ENCODE measurements at regions not wholly inside any gene's neighbourhood (a gene's known extent, or its start where the extent isn't known, plus 50 kb on each side); places are given as distances from the start of the nearest gene placed in this dataset.
"Not testable (repeated sequence)": the region's sequence is repeated elsewhere in the genome, so short reads cannot be mapped to it uniquely, and the experiment has no call there.

DNA sequence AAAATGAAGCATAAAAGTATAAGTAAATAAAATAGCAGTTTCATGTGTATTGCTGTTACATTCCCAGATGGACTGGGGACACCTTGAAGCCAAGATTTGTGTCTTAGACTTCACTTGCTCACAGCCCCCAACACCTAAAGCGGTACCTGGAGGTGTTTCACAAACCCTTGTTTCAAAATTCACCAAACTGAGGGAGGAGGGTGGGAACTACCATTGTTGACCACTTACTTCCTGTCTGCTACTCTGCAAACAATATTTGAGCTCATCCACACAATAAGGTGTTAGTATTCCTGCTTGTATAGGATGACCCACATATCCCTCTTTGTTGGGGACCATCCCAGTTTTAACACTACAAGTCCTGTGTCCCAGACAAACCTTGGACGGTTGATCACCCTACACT lies 115.9 kb upstream of the SYT6 start:
- DNase-seq = no peak

GRCh38 chr1:114263343-114263742 lies 109.7 kb upstream of the SYT6 start:
- DNase-seq = no peak

GRCh38 chr1:114262337-114262736 lies 108.7 kb upstream of the SYT6 start:
- DNase-seq = no peak

- no peak for DNase-seq
Measured at GRCh38 chr1:114260805-114261484, 107.3 kb upstream of the SYT6 start.

GRCh38 chr1:114259511-114260160 lies 106.0 kb upstream of the SYT6 start:
- no peak for DNase-seq

GRCh38 chr1:114258633-114259032 lies 105.0 kb upstream of the SYT6 start:
- DNase-seq = no peak

- no peak for DNase-seq
Measured at GRCh38 chr1:114258074-114258473, 104.4 kb upstream of the SYT6 start.

GRCh38 chr1:114257554-114257953 lies 103.9 kb upstream of the SYT6 start:
- no peak for DNase-seq

DNA sequence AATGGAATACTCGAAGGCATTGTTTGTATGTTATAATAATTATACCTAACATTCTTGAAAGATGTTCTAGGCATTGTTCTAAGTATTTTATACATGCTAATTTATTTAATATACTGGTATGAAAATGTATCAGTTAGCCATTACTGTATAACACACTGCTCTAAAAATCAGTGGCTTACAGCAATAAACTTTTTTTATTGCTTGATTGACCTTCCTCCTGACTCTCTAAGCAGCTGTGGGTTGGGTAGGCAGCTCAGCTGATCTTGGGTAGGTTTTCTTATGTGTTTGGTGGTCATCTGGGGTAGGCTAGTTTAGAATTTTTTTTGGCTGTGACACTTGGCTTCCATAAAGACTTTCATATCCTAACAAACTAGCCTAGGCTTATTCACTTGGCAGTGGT lies 100.2 kb upstream of the SYT6 start:
- DNase-seq = no peak

DNA sequence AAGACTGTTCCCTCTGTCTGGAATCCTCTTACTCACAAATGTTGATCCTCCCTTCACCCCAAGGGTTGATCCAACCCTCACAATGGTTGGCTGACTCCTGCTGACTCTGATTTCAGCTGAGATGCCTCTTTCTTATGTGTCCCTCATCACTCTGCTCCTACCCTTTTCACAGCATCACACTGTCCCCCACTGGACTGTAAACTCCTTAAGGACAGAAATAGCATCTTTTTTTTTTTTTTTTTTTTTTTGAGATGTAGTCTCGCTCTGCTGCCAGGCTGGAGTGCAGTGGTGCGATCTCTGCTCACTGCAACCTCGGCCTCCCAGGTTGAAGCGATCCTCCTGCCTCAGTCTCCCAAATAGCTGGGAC lies 97.9 kb upstream of the SYT6 start:
- no peak for DNase-seq

DNA sequence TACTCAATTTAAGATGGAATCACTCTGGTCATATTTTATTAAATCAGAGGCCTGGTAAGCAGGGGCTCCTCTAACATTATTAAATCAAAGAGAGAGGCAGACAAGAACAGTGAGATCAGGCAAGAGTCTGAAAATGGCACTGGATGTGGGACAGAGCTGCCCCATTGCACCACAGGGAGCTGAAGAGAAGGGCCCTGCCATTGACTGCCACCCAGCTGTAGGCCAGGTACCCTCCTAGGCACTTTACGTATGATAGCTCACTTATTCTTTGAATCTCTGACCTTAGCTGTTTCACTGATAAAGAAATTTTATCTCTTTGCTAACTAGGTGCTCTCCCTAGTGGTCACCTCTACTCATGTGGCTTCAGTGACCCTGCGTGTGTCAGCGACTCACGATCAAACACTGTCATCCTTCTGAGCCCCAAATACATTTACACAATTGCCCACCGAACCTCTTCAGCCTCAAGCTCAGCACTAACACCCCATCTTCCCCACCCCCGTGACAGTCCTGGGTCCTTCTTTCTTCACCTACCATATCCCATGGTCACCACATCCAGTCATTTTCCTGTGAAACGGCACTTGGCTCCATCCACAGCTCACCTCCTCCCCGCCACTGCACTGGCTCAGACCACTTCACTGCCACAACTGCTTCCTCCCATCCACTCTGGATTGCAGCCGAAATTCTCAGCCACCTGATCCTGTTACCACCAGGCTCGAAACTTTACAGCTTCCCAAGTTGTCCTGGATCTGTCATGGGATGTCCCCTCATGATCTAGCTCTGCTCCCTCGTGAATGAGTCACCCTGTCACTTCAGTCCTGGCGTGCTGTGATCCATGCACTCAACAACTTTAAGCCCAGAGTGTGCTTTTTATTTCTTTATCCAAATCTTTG lies 97.3 kb upstream of the SYT6 start:
- DNase-seq = no peak

- DNase-seq = no peak
Measured at GRCh38 chr1:114249691-114250090, 96.0 kb upstream of the SYT6 start.

GRCh38 chr1:114248162-114248561 lies 94.5 kb upstream of the SYT6 start:
- DNase-seq = no peak

DNA sequence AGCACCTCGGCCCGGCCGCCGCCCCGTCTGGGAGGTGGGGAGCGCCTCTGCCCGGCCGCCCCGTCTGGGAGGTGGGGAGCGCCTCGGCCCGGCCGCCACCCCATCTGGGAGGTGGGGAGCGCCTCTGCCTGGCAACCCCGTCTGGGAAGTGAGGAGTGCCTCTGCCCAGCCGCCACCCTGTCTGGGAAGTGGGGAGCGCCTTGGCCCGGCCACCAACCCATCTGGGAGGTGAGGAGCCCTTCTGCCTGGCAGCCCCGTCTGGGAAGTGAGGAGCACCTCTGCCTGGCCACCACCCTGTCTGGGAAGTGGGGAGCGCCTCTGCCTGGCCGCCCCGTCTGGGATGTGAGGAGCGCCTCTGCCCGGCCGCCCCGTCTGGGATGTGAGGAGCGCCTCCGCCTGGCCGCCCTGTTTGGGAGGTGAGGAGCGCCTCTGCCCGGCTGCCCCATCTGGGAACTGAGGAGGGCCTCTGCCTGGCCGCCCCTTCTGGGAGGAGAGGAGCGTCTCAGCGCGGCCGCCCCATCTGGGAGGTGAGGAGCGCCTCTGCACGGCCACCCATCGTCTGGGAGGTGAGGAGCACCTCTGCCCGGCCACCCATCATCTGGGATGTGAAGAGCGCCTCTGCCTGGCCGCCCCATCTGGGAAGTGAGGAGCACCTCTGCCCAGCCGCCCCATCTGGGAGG lies 89.0 kb upstream of the SYT6 start:
- DNase-seq = not testable (repeated sequence)

GRCh38 chr1:114238053-114238452 lies 84.4 kb upstream of the SYT6 start:
- DNase-seq = no peak

- no peak for DNase-seq
Measured at GRCh38 chr1:114236517-114236916, 82.8 kb upstream of the SYT6 start.

DNA sequence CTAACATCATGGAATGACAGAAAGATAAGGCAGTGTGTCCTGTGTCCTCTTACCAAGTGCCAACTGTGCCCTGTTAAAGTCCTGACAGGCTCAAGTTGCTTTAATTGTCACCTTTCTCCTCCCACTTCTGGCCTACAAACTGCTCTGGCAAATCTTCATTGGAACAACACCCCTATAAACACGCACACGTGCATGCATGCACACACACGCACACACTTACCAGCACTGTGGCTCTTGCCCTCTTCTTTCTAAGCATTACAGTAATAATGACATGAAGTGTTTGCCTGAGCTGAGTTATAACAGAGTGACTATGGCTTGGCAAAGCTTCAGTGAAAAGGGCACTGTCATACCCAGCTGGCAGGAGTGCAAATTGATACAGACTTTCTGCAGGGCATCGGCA lies 82.3 kb upstream of the SYT6 start:
- no peak for DNase-seq

GRCh38 chr1:114235281-114235680 lies 81.6 kb upstream of the SYT6 start:
- DNase-seq = no peak

DNA sequence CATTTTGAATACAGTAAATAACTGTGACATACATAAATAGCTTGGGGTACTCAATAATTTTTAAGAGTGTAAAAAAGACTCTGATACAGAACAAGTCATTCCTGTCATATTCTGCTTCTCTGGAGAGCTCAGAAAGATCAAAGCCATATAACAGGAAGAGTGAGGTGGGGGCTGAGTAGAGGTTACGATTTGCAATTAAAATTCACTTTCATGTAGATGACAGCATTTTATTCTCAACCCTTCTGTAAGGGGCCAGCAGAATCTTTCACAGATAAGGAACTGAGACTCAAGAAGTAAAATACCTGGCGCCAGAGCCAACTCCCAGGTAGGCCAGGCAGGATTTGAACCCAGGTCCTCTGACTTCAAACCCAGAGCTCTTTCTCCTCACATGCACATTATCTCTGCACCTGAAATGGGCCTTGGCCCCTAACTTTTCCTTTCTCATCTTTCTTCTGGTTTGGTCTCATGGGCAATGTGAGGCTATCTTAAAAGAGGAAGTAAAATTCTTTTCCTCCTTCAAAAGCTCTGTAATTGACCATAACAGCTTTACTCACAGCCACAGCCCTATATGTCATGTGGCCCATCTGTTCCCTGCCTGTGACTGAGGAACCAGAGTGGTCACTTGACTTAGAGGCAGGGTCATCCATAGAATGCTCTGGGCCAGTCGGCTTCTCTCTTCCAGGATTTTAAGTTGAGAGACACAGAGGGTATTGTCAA lies 80.9 kb upstream of the SYT6 start:
- no peak for DNase-seq

DNA sequence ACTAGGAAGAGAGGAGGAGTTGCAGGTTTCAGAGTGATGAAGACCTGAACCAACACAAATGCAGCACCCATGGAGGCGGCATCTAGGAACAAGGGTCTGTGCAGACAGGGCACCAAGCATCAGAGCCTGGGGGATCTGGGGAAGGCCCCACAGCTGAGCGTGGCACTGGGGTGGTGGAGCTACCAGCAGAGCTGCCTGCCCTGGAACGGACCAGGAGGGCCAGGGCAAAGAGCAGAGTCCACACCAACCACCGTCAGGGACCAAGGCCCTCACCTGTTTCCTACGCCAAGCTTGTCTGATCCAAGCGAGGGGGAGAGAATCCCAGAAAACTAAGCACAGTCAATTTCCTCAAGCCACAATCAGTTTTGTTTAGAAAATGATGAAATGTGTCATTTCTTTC lies 79.0 kb upstream of the SYT6 start:
- no peak for DNase-seq

- DNase-seq = no peak
Measured at GRCh38 chr1:114231301-114231700, 77.6 kb upstream of the SYT6 start.

DNA sequence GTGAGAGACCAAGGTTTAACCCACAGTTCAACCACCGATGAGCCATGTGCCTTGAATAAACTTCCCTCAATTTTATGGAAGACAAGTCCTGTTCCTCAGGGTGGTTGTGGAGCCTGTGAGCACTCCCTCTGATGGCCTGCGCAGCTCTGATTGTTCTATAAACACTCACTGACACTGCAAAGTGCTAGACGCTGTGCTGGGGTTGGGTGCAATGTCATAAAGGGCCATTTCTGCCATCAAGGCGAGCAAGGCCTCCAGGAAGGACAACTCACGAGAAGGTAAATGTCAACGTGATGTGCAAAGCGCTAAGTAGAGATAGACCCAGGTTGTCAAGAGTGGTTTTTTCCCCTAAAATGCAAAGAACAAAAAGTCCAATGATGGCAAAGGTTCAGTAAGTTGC lies 75.7 kb upstream of the SYT6 start:
- DNase-seq = no peak

Measured in muscle of back (tissue), 3 donors.